COLO668 (cell line): ENCODE measurements at regions not wholly inside any gene's neighbourhood (a gene's known extent, or its start where the extent isn't known, plus 50 kb on each side); places are given as distances from the start of the nearest gene placed in this dataset.

Experiments used
- DNase-seq: peaks from one replicate; lab custom pipeline; 2025; ENCODE audit not compliant: unreplicated experiment; lab: John Stamatoyannopoulos, UW

DNA sequence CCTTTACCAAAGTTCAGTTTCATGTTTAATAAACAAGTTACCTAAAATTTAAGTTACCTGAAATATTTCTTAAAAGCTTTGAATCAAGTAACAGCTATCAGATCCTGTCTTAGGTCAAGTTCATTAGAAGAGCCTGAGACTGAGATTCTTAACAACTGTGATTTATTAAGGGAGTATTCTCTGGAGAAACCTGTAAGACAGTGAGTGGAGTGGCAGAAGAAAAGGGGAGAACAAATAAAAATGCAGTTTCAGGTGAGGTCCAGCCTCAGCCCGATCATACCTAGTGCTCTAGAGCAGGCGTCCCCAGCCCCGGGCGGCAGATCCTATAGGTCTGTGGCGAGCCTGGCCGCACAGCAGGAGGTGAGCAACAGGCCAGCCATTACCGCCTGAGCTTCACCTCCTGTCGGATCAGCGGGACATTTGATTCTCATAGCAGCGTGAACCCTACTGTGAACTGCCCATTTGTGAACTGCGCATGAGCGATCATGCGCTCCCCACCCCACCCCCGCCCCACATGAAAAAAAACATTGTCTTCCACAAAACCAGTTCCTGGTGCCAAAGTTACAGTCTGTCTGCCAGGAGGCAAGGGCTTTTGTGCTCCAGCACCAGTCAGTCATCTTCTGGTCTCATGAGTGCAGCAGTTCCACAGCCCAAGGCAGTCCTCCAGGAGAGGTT lies 59.2 kb upstream of the ADGRB3 start:
- DNase-seq: peak; percentile 25

DNA sequence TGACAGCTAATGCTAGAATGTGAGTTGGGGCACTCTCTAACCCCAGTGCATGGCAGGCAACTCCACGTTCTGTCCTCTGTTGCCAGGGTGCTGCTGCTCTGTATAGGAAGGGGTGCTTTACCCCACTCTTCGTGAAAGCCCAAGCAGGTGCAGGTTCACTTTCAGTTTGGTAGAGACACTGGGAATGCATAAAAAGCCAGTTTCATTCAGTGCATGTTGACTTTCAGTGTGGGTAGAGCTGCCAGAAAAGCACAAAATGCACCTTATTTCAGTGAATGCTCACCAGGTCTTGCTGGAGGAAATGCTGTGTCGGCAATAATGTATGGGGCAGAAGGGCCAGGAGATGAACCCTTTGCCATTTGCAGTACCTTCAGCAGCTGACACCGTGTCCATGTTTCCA lies 62.1 kb upstream of the ADGRB3 start:
- no peak for DNase-seq

DNA sequence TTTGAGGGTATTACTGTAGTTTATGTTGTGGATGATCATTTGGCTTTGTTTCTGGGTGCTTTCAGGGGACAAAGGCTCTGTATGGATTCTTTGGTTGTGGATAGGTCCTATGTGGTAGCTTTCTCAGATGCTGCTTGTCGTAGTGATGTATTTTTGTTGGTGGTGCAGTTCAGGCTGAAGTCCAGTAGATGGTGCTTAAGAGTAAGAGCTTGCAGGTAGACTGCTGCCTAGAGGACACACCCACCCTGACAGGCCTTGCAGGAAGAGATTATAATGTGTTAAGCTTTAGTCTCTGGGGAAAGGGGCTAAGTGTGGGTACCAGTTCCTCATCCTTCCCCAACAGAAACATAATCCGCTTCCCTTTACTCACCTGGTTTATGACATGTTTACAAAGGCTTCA lies 62.6 kb upstream of the ADGRB3 start:
- peak; percentile 8 for DNase-seq

DNA sequence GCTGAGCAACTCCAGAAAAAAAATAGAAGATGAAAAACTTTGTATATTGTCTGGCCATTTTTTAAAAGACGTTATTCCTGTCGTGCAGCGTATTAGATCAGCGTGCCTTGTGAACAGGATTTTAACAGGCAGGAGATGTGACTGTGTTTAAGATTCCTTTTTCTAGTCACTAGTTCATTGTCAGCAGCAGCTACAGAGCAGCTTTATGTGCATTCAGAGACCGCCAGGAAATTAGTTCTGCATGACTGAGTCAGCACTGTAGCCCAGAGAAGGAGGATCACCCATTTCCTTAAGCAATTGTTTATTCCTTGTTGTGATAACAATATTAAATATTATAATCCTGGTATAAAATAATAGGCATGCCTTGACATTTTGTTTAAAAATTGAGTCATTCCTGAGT lies 75.4 kb upstream of the ADGRB3 start:
- DNase-seq: peak; percentile 19

DNA sequence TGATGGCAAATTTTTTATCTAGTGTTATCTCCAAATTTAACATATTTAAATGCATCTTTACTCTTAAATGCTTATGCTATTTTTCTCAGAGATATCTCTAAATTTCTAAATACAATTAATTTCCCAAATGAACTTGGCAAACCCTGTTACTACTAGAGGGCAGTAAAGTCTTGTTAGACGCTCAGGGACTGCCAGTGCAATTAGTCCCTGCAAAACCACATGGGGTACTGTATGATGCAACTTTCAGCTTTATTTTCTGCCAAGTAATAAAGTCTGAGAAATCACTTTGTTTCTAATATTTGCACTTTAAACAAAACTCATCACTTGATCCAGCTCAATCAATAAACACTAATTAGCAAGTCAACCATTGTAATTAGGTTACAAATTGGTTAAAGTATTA lies 76.0 kb upstream of the ADGRB3 start:
- DNase-seq: peak; percentile 2

DNA sequence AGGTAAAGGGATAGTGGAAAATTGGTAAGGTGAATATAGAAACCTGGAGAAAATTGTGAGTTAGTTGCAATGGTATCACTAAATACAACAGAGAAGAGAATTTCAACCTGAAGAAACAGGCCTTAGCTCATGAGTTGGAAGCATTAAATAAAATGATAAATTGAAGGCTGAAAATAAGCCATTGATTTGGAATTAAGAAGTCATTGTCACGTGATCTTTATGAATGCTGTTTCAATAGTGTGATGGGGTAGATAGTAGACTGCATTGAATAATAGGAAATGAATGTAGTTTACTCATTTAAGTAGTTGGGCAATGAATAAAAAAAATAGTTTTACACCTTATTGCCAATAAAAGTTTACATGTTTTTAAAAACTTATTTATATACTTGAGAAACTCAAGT lies 88.5 kb upstream of the ADGRB3 start:
- DNase-seq: no peak

DNA sequence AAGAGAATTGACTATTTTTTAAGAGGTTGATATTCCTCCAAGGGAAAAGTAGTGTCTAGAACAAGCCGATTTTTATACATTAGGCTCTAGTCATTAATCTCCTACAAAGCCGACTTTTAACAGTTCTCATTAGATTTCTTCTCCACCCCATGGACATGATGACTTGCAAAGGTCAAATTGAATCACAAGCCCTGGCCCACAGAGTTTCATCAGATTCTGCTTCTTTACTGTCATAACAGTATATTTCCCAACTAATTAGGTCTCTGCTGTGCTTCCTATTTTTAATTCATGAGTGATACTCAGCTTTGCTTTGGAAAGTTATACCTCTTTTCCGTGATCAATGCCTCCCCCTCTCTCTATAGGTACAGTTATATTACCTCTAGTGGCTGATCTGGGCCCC lies 90.6 kb upstream of the ADGRB3 start:
- DNase-seq: no peak

DNA sequence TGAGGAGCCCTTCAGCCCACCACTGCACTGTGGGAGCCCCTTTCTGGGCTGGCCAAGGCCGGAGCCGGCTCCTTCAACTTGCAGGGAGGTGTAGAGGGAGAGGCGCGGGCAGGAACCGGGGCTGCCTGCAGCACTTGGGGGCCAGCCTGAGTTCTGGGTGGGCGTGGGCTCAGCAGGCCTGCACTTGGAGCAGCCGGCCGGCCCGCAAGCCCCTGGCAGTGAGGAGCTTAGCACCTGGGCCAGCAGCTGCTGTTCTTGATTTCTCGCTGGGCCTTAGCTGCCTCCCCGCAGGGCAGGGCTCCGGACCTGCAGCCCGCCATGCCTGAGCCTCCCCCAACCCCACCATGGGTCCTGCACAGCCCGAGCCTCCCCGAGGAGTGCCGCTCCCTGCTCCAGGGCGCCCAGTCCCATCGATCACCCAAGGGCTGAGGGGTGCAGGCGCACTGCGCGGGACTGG lies 101.7 kb upstream of the ADGRB3 start:
- no peak for DNase-seq

DNA sequence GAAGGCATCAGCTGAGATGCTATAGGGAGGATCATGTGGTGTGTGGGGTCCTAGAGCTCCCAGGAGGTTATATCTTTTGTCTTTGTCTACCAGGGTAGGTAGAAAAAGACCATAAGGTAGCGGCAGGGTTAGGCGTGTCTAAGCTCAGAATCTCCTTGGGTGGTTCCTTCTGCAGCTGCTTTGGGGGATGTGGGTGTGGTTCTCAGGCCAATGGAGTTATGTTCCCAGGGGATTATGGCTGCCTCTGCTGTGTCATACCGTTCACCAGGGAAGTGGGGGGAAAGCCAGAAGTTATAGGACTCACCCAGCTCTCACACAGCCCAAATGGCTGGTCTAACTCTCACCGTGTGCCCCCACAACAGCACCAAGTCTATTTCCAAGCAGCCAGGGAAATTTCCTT lies 107.4 kb upstream of the ADGRB3 start:
- DNase-seq: no peak

DNA sequence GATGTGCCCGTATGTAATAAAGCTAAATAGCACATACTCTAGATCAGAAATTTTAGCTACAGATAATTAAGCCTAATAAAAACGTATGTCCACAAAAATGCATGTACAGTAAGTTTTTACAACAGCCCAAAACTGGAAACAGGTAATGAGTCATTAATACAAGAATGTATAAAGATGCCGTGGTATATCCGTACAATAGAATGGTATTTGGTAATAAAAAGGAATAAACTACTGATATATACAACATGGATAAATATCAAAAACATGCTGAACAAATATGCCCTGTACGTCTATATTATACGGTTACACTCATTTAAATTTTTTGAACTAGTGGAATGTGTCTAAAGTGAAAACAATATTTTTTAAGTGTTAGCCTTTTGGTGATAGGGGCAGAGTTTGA lies 128.2 kb upstream of the ADGRB3 start:
- DNase-seq: no peak

DNA sequence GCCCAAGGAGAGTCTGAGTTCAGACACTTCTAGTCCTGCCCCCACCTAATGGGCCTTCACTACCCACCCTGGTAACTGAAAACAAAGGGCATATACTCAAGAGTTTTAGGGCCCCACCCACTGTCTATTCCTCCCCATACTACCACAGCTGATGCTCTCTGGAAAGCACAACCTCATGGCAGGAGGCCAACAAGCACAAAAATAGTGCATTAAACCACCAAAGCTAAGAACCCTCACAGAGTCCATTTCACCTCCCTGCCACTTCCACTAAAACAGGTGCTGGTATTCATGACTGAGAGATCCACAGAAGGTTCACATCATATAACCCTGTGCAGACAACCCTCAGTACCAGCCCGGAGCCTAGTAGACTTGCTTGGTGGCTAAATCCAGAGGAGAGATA lies 132.1 kb upstream of the ADGRB3 start:
- DNase-seq: no peak

DNA sequence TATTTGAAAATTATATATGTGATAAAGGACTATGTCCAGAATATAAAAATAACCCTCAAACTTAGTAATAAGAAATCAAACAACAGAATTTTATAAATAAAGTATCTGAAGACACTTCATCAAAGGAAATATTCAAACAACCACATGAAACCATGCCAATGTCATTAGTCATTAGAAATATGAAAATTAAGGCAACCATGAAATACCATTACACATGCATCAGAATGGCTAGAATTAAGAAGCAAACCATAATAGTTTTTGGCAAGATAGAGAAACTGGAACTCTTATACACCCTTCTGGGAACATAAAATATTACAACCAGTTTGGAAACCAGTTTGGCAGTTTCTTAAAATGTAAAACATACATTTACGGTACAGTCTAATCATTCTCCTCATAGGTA lies 137.2 kb upstream of the ADGRB3 start:
- no peak for DNase-seq

DNA sequence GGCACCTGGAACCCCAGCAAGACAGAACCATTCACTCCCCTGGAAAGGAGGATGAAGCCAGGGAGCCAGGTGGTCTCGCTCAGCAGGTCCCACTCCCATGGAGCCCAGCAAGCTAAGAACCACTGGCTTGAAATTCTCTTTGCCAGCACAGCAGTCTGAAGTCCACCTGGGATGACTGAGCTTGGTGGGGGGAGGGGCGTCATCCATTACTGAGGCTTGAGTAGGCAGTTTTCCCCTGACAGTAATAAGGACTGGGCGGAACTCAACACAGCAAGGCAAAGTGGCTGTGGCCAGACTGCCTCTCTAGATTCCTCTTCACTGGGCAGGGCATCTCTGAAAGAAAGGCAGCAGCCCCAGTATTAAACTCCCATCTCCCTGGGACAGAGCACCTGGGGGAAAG lies 140.2 kb upstream of the ADGRB3 start:
- DNase-seq: peak; percentile 0

DNA sequence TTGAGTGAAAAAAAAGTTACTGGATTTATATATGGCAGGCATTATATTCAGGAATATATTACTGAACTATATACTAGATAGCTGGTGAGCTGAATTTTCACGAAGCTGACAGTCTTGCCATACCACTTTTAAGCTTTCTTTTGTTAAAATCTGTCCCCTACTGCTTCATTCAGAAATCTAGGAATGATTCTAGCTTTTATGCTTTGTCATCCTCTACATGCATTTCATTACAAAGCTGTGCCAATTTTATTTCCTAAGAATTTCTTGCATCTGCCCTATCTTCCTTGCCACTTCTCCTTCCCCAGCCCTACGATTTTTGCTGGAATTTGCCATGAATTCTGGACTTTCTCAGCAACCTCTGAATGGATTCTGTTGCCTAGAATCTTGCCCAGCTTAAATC lies 158.5 kb upstream of the ADGRB3 start:
- no peak for DNase-seq

DNA sequence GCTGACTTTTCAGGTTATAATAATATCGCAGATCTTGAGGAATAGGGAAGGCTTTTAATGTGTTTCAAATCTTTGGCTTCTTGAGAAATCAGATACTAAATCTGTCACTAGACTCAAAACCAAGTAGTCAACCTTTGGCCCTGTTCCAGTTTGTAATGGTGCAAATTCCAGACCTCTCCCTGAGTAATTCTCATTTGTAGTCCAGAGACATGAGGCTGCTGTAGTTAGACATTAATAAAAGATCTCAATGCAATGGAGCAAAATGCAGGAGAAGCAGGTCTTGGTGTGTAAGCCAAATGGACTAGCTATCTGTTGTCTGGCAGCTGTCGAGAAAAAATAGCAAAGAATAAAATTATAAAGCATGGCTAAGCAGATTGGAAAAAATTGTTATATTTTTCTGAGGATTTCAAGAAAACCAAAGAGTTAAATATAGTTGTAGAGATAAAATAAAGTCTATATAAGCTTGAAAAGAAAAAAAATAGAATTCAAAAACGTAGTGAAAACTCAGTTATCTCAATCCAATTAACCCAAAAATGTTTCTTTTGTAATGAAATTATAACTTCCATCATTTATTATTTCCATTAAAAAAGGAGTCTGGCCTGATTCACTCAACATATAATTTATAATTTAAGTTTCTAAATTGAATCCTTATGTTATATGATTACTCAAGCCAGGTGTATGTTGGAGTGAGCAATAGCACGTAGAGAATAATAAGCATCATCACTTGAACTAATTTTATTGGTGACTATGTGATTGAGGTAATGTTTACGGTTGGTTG lies 161.5 kb upstream of the ADGRB3 start:
- DNase-seq: no peak

DNA sequence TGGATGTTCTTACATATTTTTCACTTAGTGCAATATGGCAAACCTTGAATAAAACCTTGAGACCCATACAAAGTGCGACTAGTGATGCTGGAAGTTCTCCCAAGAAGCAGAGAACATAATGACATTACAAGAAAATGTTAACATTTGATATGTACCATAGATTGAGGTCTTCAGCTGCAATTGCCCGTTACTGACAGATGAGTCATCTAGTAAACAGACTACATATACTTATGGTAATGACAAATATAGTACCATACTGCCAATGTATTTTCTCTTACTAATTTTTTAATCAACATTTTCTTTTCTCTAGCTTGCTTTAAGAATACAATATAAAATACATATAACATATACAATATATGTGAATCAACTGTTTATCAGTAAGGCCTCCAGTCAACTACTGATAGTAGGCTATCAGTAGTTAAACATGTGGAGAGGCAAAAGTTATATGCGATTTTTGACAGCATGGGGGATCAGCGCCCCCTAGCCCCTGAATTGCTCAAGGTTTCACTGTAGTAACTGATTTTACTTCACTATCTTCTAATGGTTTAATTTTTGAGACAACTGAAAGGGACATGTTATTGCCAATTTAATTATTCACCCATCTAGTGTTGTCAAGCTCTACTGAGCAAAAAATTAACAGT lies 166.7 kb upstream of the ADGRB3 start:
- peak; percentile 0 for DNase-seq

DNA sequence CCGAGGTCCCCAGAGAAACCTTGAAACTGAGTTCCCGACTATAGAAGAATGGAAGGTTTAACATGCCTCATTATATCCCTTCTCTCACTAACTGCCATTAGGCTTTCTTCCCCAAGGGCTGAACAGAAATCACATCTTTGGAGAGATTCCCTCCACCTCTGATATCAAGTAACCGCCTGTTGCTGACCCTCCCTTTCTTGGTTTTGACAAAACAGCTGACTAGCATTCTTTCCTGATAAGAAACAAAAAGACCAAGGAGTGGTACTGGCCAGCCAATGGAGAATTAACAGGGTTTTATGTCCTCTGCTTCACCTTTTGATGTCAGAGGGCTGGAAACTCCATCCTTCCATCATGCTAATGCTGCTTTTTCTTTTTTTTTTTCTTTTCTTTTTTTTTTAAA lies 176.6 kb upstream of the ADGRB3 start:
- DNase-seq: no peak

DNA sequence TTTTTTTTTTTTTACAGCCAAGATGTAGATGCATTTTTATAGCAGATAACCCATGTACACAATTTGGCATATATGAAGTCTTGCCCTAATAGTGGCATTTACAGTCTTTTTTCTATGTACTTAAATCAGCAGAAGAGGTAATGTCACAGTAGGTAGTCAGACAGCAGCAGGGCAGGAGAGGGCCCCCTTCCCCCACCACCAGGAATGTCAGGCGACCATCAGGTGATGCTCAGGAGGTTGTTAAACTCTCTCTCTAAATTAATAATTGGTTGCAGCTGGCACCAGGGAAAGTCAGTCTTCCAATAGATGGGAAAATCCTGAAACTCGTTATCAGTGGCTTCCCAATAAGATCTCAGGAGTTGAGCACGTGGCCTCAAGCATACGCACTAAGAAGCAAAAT lies 188.0 kb upstream of the ADGRB3 start:
- DNase-seq: no peak

DNA sequence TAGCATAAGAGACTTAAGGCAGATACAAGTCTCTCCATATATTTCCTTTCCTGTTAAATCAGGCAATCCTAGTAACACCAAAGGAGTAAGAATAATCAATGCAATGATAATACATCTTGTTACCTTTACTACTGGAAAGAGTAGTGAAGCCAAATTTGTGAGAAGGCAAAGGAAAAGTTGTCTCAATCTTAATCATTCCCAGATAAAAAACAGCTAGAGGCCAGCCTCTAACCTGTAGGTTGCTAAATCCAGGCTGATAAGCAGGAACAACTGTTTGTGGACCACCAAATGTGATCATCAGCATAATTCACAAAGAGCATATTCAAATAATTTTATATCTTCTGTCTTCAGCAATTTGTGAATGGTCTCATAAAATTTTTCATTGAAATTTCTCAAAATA lies 189.2 kb upstream of the ADGRB3 start:
- no peak for DNase-seq

DNA sequence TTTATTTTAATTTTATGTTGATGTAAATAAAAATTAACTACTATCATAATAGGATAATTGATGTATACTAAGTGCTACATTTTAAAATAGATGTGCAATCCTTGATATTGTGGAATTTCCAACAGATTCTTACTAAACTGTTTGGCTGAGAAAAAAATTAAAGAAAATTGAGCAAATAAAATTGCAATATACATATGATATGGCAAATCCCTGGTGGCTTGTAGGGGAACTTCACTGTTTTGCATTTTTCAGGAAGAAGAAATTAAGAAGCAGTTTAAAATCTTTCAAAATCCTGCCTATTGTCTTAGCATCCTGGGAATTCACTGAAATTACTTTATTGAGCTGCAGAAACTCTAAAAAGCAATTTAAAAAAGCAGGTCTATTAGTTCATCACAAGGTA lies 191.4 kb upstream of the ADGRB3 start:
- no peak for DNase-seq

DNA sequence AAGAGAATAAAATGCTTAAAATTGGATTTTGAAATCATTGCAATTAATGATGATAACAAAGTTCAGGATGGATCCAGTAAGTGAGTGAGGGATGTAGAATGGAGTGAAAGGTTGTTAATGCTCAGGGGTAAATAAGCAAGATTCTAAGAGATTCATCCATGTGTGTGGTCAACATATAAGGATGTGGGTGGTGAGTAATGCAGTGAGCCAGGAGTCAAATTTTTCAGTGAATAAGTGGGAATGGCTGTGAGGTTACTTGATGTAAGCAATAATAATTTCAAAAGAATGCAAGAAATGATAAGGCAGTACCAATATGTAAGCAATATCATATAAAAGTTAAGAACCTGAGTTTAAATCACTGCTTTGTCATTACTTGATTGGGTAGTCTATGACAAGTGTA lies 207.5 kb upstream of the ADGRB3 start:
- DNase-seq: no peak

DNA sequence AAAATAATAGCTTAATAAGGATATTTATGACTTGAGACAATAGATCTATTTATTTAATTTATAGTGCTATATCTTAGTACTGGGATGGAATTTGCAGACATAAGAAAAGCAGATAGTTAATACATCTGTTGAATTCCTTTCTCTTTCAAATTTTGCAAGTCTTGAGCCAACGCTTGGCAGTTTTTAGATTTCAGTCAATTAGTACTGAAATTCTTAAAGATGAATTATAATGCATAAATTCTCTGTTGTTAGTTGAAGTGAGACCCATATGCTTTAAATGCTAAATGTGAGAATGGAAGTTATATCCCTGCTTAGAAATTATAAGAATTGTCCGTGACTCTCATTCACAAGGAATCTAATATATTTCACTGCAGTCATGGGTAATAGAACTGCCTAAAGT lies 225.1 kb upstream of the ADGRB3 start:
- DNase-seq: no peak
